DOHH2 (cell line): ENCODE measurements at regions not wholly inside any gene's neighbourhood (a gene's known extent, or its start where the extent isn't known, plus 50 kb on each side); places are given as distances from the start of the nearest gene placed in this dataset.

ENCODE experiments used
- H3F3A ChIP-seq: fragments of 200-600 bp; sonication (generic), shearing (Covaris generic); 2 replicates; pipeline ENCODE4 v1.6.0; 2016; ENCODE audit warnings: antibody characterized with exemption, mild to moderate bottlenecking; ENCODE audit not compliant: control insufficient read depth, insufficient read depth
- H3K27ac ChIP-seq: fragments of 200-600 bp; sonication (generic); 2 replicates; pipeline ENCODE4 v1.5.1; 2014; ENCODE audit warnings: low read depth, mild to moderate bottlenecking, low read length, moderate library complexity
- H3K27me3 ChIP-seq: fragments of 200-600 bp; sonication (generic); 2 replicates; pipeline ENCODE4 v1.6.1; 2014; ENCODE audit warnings: mild to moderate bottlenecking, low read length, mixed read lengths; ENCODE audit not compliant: control insufficient read depth
- H3K36me3 ChIP-seq: fragments of 200-600 bp; sonication (generic); 2 replicates; pipeline ENCODE4 v1.6.1; 2014; ENCODE audit warnings: mild to moderate bottlenecking, low read length, moderate library complexity, mixed read lengths; ENCODE audit not compliant: control insufficient read depth
- H3K4me1 ChIP-seq: fragments of 200-600 bp; sonication (generic); 2 replicates; pipeline ENCODE4 v1.6.1; 2014; ENCODE audit warnings: mild to moderate bottlenecking, low read length, mixed read lengths; ENCODE audit not compliant: control insufficient read depth
- H3K4me2 ChIP-seq: fragments of 200-600 bp; sonication (generic); 2 replicates; pipeline ENCODE4 v1.6.0; 2014; ENCODE audit warnings: mild to moderate bottlenecking, low read length, moderate library complexity
- H3K4me3 ChIP-seq: fragments of 200-600 bp; sonication (generic); 2 replicates; pipeline ENCODE4 v1.5.1; 2014; ENCODE audit warnings: mild to moderate bottlenecking, low read length, mixed read lengths
- H3K79me2 ChIP-seq: fragments of 200-600 bp; sonication (generic); 2 replicates; pipeline ENCODE4 v1.6.1; 2014; ENCODE audit warnings: mild to moderate bottlenecking, low read length, mixed read lengths; ENCODE audit not compliant: control insufficient read depth
- H3K9me2 ChIP-seq: fragments of 200-600 bp; sonication (generic); replicated peaks from 2 replicates; pipeline ENCODE4 v1.6.1; 2014; ENCODE audit warnings: mild to moderate bottlenecking, low read length, mixed read lengths; ENCODE audit not compliant: control insufficient read depth
- H3K9me3 ChIP-seq: fragments of 200-600 bp; sonication (generic); 2 replicates; pipeline ENCODE4 v1.6.1; 2014; ENCODE audit warnings: antibody characterized with exemption, low read length, mixed read lengths; ENCODE audit not compliant: control insufficient read depth, insufficient read depth
- H4K20me1 ChIP-seq: fragments of 200-600 bp; sonication (generic); 2 replicates; pipeline ENCODE4 v1.6.0; 2014; ENCODE audit warnings: low read depth, mild to moderate bottlenecking, antibody characterized with exemption, low read length, moderate library complexity; ENCODE audit not compliant: control insufficient read depth, insufficient read depth
- EZH2phosphoT487 ChIP-seq: fragments of 200-600 bp; sonication (generic); IDR thresholded peaks from 2 replicates; pipeline ENCODE4 v1.6.1; 2017; ENCODE audit warnings: borderline replicate concordance, mild to moderate bottlenecking, antibody characterized with exemption, low read length, moderate library complexity, mixed read lengths
- TF ChIP-seq, protein P1 (sequence below): fragments of 200-600 bp; sonication (generic); IDR thresholded peaks from one replicate; pipeline ENCODE4 v1.5.1; 2014; ENCODE audit warnings: antibody characterized with exemption, mild to moderate bottlenecking, low read depth, low read length; ENCODE audit not compliant: poor library complexity, severe bottlenecking

DNA sequence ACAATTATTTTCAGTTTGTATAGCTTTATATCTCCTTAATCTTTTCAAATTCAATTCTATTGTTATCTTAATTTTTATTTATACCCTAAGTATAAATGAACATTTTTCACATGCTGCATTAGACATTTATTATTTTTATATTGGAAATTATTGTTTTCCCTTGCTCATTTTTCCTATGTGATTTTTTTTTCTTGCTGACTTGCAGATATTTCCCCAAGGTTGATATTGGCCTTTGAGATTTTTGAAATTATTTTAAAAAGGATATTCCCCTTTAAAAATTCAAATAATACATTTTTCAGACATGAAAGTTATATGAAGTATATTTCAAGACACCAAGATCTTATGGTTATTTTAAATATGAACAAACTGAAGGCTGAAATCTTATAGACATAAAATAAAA lies 234.2 kb downstream of the TRIM36 start:
- Histone ChIP-seq H3K4me1 (no peaks in the 10 kb centered on the region), H3K27ac (no peak overlapping the region), H3K4me3 (no peak overlapping the region), H3K9me2 (no peaks in the 10 kb centered on the region; the same call in 1 of the 2 replicates), H3K27me3 (no peaks in the 10 kb centered on the region), H3K4me2 (no peak overlapping the region), H3K9me3 (peaks cover 19% of the 10 kb centered on the region; the same call in 1 of the 2 replicates), H3F3A (no peaks in the 10 kb centered on the region), H3K79me2 (no peaks in the 10 kb centered on the region), H4K20me1 (no peaks in the 10 kb centered on the region), H3K36me3 (no peaks in the 10 kb centered on the region)
- no peak for TF ChIP-seq EZH2phosphoT487
- TF ChIP-seq, protein P1, sequence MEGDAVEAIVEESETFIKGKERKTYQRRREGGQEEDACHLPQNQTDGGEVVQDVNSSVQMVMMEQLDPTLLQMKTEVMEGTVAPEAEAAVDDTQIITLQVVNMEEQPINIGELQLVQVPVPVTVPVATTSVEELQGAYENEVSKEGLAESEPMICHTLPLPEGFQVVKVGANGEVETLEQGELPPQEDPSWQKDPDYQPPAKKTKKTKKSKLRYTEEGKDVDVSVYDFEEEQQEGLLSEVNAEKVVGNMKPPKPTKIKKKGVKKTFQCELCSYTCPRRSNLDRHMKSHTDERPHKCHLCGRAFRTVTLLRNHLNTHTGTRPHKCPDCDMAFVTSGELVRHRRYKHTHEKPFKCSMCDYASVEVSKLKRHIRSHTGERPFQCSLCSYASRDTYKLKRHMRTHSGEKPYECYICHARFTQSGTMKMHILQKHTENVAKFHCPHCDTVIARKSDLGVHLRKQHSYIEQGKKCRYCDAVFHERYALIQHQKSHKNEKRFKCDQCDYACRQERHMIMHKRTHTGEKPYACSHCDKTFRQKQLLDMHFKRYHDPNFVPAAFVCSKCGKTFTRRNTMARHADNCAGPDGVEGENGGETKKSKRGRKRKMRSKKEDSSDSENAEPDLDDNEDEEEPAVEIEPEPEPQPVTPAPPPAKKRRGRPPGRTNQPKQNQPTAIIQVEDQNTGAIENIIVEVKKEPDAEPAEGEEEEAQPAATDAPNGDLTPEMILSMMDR = no peak

DNA sequence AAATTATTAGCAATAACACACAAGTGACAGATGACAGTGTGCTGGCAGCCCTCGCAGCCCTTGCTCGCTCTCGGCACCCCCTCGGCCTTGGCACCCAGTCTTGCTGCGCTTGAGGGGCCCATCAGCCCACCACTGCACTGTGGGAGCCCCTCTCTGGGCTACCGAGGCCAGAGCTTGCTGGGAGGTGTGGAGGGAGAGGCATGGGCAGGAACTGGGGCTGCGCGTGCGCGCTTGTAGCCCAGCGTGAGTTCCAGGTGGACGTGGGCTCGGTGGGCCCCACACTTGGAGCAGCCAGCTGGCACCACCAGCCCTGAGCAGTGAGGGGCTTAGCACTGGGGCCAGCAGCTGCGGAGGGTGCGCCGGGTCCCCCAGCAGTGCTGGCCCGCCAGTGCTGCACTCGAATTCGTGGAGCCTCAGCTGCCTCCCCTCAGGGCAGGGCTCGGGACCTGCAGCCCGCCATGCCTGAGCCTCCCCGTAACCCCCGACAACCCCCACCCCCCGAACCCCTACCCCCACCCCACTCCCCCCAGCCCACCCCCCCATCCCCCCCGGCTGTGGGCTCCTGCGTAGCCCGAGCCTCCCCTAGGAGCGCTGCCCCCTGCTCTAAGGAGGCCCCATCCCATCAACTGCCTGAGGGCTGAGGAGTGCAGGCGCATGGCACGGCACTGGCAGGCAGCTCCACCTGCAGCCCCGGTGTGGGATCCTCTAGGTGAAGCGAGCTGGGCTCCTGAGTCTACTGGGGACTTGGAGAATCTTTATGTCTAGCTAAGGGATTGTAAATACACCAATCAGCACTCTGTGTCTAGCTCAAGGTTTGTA lies 240.9 kb downstream of the TRIM36 start:
- Histone ChIP-seq H3K36me3 (no peaks in the 10 kb centered on the region), H3F3A (no peaks in the 10 kb centered on the region), H3K79me2 (no peaks in the 10 kb centered on the region), H3K9me2 (no peaks in the 10 kb centered on the region; the same call in 1 of the 2 replicates), H3K27me3 (no peaks in the 10 kb centered on the region), H3K4me2 (no peak overlapping the region), H3K9me3 (no peaks in the 10 kb centered on the region), H3K4me3 (no peak overlapping the region), H3K27ac (no peak overlapping the region), H3K4me1 (no peaks in the 10 kb centered on the region), H4K20me1 (no peaks in the 10 kb centered on the region)
- no peak for TF ChIP-seq EZH2phosphoT487
- TF ChIP-seq, protein P1 = no peak

DNA sequence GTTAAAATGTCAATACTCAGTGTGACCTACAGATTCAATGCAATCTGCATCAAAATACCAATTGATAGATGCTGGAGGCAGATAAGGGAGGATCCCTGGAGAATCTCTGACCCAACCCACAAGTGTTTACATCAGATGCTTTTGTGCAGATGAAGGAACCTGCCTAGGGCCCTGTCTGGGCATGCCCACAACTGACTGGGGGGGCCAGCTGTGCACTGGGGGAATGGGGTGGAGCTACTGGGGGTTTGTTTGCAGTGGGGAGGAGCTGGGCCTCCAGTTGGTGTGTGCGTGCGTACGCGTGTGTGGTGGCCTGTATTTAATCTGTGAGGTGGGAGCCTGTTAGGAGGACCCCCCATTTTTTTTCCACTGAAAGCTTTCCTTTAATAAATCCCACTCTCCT lies 244.9 kb downstream of the TRIM36 start:
- Histone ChIP-seq H3K4me2 (no peak overlapping the region), H3K4me1 (no peaks in the 10 kb centered on the region), H4K20me1 (no peaks in the 10 kb centered on the region), H3K4me3 (no peak overlapping the region), H3K36me3 (no peaks in the 10 kb centered on the region), H3K9me2 (no peaks in the 10 kb centered on the region), H3K79me2 (no peaks in the 10 kb centered on the region), H3K27ac (no peak overlapping the region), H3K9me3 (no peaks in the 10 kb centered on the region), H3F3A (no peaks in the 10 kb centered on the region), H3K27me3 (no peaks in the 10 kb centered on the region)
- no peak for TF ChIP-seq EZH2phosphoT487
- TF ChIP-seq, protein P1 = no peak
